Stimulated activated CD4-positive, alpha-beta T cell treated with anti-CD3 and anti-CD28 coated beads, Interleukin-4, amount 100 ng/mL, for 48 hours (primary cell): ENCODE measurements at regions not wholly inside any gene's neighbourhood (a gene's known extent, or its start where the extent isn't known, plus 50 kb on each side); places are given as distances from the start of the nearest gene placed in this dataset.

Experiments
- DNase-seq, 2 donors: peaks; one replicate each; pipeline ENCODE4 v3.0.0-alpha.2; 2020; ENCODE audit warnings: low read depth in 2 of 2

DNA sequence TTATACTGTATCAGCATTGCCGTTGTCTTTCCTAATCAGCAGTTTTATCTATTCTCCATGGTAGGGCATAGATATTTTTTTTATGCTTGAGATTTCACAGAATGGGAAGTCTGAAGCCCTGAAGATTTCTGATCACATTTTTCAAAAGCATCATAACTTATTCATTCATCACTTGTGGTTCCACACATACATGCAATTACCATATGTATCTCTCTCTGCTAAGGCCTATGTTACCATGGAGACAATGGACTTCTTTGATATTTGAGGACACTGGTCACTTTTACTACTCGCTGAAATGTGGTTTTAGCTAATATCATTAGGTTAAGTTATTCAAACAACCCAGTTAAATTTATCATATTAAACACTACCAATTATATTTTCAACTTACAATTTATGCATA is 1827.0 kb downstream of the MRPL39 start:
- DNase-seq = no peak

DNA sequence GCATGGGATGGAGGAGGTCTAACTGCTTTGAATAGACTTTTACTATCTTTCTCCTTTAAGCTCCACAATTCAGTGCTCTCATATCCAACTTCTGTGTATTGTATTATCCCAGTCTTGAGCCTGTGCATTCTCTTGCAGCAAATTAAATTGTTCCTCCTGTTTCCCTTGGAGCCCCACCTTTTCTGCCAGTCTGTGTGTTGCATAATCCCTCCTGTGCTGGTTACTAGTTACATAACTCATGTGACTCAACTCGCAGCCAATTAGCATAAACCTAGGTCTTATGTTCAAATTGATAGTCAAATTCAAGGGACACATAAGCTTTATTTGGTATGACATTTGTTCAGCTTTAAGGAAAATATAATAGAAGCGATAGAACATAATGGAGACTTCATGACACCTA is 1863.5 kb downstream of the MRPL39 start:
- no peak for DNase-seq

DNA sequence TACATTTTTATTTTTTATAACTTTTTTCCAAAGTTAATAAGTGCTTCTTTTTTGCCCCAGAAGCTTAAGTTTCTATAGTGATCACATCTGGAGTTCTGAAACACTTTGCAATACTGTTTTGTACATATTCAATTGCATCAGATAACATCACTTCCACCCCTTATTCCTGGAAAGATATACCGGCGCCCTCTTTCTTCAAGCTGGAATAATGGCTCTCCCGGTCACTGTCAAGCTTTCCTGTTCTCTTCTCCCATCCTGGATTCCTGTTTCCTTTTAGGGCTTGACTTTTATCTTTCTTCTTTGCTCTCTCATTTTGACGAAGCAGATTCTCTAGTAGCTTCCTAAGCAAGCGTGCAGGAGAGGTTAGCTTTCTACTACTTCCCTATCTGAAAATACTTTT is 1866.8 kb downstream of the MRPL39 start:
- DNase-seq = no peak

DNA sequence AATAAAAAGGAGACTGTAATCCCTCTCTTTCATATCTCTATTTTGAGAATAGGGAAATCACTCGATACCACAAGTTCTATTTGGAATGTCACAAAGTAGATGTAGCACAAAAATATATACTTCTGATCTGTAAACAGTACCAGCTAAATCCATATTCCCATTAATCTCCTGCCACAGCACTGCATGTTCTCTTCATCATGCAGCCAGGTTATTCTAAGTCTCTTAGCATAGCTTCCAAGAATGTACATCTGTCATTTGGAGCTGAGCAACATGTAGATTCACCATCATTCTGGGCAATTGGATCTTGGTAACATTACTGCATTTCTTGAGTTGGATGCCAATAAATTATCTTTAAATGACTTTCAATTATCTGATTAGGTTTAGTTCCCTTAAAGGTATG is 1874.5 kb downstream of the MRPL39 start:
- no peak for DNase-seq

DNA sequence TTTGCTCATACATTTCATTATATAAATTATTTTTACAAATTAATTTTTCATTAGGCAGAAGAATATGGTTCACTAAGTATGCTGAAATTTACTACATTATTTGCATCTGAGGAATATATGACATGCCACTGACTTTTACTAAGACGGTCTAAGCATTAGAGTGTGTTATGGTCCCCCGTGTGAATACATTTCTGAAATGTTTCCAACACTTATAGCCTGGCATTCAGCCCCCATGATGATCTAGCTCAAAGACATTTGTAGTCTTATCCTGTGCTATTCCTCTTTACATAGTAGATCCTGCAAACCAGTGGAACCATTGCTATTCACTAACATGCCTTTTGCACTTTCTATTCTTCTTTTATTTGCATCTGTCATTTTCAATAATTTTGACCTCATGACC is 1878.0 kb downstream of the MRPL39 start:
- DNase-seq = no peak

DNA sequence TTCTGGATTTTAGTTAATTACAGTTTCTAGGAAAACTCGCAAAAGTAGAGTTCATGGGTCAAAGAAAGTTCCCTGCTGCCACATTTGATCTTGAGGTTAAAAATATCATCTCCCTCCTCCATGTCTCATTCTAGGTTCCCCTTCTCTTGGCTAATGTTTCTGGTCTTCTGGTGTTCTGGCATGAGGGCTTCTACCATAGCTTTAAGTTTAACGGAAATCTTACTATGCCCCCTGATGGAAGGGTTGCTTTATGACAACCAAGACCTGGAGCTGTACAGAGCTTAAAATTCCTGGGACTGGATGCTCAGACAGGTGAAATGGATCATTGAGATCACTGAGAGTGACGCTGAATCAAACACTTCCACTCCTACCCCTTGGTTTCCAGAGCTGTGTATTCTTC is 1881.7 kb downstream of the MRPL39 start:
- DNase-seq = no peak

DNA sequence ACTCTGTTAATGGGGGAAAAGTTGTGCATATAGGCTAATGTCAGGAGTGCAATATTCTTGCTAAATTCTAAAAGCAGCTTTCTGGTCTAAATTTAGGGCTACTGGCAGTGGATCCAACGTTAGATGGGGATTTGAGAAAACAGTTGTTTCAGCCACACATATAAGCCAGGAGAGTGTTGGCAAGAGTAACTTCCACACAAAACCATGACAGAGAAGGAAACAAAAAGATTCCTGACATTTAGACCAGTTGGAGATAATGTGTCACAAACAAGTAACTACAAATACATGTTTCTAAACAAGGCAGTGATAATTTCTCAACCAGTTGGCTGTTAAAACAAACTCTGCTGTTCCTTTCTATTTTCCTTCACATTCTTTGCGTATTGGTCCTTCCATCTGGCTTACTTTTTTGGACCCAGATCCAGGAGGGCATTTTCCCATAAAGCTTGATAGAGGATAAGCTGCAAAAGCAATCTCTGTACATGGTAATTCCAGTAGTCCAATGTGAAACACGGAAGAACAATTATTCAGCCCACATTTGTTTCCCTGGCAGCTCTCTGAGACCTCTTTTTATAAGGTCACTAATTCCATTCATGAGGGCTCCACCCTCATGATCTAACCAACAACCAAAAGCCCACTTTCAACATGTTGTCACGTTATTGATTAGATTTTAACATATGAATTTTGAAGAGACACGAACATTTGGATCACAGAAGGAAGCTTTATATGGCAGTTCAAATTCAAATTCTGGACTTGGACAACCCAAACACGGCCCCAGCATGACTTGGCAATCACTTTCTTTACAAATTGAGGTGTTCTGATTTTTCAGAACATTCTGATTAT is 1888.6 kb downstream of the MRPL39 start:
- no peak for DNase-seq

DNA sequence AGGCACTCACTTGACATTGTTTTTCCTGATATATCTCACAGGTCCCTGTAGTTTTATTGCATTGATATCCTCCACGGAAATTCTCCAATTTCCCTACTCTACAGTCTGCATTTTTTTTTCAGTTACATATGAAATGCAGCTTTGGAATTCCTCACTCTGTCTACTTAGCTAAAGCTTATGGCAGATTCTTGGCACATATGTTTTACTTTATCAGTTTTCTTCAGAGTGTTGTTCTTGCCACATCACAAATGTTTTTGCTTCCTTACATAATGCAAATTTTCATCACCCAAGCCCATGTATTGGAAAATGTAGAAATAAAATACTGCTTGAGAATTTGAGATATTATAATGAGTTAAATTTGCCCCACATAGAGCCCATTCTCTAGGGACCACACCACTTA is 1895.1 kb downstream of the MRPL39 start:
- no peak for DNase-seq

DNA sequence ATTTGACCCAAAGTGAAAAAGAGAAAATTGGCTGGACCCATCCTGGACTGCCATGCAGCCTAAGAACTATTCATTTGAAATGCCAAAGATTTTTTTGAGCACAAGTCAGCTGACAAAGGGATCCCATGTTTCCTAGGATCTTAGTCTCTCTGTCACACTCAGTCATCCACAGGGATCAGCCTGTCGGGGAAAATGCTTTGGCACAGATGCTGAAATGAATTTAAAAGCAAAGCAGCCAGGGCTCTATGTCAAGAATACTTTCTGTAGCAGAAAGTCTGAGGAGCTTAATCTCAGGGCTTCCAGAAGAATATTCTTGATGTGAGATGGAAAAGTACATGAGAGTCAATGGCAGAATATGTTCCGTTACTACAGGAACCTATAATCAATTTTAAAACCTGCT is 1900.8 kb downstream of the MRPL39 start:
- no peak for DNase-seq

DNA sequence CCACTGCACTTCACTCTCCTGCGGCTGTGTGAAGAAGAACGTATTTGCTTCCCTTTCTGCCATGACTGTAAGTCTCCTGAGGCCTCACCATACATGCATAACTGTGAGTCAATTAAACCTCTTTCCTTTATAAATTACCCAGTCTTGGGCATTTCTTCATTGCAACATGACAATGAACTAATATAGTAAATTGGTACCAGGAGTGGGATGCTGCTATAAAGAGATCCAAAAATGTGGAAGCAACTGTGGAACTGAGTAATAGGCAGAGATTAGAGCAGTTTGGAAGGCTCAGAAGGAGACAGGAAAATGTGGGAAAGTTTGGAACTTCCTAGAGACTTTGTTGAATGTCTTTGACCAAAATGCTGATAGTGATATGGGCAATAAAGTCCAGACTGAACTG is 1907.9 kb downstream of the MRPL39 start:
- no peak for DNase-seq

DNA sequence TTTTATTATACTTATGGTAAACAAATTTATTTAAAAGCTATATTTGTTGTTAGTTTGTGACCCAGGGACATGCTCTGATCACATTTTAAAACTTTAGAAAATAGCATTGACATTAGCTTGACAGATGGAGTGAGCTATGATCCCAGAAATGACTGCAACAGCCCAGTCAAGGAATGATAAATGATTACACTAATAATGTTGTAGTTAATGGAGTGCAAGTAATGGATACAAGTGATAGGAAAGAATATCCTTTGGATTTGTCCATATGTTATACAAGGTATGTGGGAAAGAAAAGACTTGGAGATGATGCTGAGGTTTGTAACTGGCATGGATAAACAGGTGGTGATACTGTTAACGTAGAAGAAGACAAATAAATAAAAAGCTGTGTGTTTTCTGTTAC is 1908.7 kb downstream of the MRPL39 start:
- no peak for DNase-seq

DNA sequence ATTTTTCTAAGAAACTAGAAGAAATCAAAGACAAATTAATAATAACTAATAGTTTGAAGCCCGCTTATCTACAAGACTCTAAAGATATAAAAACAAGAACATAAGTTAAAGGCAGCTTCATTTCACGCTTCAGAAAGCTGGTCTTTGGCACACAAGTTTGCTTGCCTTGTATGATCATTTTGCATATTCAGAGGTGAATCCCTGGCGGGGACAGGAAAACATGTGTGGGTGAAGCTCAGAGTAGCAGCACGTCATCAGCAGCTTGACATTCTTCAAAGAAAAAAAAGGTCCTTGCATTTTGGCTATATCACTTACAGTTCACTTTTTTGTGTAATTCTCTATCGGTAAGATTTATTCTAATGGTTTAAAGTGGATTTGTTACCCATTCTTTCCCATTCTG is 1911.8 kb downstream of the MRPL39 start:
- no peak for DNase-seq

DNA sequence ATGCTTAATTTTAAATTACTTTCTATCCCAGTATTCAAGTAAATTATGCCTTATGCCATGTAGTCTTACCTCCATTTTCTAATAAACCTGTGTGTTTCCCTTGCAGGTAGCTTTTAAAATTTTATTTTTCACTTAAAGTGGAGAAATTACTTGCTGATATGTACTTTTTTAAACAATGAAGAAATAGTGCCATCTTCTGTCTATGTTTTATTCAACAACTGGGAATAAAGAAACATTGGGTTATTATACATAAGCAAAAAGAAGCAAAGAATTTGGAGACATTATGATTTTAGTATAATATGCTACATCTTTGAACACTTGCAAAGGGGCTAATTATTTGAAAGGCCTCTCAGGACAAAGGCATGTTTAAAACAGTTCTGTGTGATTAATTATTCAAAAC is 1912.9 kb downstream of the MRPL39 start:
- no peak for DNase-seq

DNA sequence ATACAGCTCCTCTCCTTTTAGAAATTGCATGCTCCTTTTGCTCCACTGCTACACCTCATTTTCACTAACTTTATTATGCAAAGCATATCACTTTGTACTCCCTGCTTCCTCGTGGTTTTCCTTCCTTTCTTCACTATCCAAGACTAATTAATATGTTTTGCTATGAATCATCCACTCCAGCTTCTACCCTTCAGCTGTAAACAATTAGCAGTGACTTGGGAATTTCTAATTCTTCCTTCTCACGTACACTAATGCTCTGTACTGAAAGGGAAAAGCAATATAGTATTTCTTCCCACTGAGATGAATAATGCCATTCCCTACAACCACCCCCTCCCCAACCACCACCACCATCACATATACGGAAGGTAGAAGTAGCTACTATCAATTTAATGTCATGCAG is 1917.0 kb downstream of the MRPL39 start:
- no peak for DNase-seq

DNA sequence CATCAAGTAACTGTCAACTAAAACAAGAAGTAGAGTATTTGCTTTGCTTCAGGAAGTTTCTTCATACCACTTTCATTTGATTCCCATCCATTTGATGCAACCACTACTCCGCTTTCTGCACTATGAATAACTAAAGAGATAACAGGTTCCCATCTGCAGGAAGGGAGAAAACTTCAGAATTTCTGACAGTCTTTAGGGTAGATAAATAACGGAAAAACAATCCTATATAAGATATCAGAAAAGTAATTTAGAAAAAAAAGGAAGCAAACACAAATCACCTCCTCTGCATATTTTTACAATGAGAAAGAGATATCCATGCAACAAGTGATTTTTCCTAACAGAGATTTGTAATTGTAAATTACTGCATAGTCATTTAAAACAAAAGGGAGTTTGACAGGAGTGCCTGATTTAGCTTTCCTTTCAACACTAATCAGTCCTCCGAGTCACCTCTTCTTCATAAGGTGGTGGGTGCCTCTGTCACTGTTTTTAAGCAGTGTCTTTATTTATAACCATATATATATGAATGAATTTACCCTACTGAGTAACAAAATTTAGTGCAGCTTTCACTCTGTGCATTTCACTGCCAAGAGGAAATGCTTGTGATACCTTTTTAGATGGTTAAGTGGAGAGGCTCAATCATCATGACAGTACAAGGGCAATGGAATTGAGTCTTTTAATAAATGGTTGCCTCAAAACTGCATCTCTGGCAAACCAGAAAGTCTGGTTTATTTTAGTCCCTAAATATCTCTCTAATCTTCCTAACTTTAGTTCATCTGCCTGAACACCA is 1920.4 kb downstream of the MRPL39 start:
- DNase-seq = no peak

DNA sequence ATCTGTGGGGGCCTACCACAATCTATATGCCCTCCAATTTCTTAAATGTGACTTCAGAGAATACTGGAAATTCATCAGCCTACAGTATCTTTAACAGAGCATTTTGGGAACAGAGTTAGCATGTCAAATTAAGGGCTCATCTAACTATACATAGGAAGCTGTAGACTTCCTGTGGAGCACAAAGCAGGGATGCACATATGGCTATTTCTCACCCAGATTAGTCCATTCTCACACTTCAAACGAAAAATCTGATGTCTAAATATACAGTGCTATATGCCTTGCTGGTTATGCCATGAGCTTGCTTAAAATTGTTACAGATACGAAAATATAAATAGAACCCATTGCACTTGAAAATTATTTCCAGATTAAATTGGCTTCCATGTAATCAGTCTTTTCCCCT is 1922.8 kb downstream of the MRPL39 start:
- no peak for DNase-seq

DNA sequence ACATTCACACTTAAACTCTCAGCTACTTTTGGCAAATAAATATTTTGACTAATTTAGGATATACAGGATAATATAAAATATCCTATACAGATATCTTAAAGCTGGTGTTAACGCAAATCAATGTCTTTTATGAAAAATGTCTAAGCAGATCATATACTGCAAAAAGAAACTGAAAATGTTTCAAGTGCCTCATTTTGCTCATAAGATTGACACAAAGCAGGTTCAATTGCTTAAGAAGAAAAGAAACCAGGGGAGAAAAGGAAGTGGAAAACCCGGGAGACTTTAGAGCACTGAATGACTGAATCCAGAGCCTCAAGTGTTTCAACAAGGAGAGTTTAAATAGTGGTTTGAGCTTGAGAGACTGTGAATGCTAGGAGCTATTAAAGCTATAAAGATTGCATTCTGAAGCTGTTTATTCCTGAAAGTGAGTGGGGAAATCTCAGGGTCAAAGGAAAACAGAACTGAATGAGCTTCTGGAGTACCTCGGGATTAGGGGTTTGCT is 1943.0 kb downstream of the MRPL39 start:
- no peak for DNase-seq

DNA sequence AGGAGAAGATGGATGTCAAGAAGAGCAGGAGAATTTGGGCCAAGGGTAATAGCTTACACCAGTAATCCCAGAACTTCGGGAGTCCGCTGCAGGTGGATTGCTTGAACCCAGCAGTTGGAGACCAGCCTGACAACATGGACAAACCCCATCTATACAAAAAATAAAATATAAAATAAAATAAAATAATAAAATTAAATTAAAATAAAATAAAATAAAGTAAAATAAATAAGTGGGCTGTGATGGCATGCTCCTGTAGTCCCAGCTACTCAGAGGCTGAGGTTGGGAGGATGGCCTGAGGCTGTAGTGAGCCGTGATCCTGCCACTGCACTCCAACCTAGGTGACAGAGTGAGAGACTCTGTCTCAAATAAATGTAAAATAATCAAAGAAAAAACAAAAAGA is 1946.7 kb downstream of the MRPL39 start:
- DNase-seq = no peak

DNA sequence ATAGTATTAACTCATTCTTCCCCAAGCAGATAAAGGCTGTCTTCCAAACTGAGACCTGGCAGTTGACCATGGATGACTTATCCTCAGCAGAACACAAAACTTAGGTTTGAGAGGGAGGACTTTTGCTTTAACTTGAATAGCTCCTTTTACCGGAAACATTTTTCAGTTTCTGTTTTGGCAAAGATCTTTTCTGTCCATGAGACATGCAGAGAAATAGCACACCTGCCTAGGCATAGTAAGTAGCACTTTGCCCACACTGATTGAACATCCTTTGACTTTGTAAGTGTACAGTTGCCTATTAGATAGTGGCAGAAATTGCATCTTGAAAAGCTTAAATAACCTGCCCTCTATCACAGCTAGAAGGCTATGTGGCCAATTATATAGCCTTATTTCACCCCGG is 1962.5 kb downstream of the MRPL39 start:
- DNase-seq = no peak

DNA sequence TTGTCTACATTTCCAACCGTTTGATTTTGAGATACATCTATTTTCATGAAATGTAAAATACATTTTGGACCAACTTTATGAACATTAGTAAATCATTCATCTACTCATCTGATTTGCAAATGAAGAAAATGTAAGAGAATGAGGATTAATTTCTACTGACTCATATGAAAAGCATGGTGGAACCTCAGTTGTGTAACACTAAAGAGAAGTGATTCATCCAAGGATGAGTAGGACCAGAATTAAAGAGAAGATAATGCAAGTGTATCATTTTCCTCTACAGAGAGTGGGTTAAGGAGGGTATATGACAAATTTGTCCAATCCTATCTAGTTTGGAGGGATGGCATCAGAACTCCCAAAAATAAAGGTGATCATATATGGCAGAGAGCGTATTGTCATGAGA is 1967.6 kb downstream of the MRPL39 start:
- DNase-seq = no peak

DNA sequence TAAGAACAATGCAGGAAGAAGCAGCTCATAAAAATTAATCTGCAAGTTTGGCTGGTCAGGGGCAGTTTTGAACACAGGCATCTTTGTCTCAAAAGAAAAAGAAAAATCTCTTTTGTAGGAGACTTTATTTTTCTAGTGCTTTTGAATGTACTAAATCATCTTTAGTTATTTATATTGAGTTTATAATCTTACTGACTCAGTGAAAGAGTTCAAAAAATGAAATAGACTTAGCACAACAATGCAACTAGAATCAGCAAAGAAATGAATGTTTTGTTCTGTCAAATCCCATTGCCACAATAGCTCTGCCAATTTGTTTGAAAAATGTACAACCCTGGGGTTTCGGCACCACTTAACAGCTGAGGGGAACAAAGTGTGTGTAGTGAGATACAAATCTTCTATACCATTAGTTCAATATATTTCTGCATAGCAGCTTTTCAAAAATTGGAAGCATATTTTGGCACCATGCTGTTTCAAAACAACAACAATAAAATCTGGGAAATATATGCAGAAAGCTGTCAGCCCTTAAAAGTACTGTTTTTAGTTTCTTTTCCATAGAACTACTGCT is 1969.1 kb downstream of the MRPL39 start:
- DNase-seq = no peak

DNA sequence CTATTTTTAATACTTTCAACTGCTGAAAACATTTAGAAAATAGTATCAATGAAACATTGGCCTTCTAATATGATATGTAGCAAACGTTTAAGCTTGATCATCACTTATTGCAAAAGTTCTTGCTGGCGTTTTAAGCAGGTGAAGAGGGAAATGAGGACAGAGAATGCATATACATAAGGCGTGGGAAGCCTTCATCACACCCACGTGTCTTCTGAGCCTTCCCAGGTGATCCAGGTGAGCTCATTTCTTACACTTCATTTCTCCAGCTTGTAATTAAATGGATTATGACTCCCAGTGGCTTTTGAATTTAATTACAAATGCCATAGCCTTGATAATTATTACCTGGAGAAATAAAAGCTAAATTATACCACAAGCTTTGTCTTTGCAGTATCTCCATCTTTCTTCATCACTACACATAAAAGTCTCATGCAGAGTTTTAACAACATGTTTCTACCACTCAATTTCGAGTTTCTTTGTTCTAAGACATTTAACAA is 1973.8 kb downstream of the MRPL39 start:
- no peak for DNase-seq

DNA sequence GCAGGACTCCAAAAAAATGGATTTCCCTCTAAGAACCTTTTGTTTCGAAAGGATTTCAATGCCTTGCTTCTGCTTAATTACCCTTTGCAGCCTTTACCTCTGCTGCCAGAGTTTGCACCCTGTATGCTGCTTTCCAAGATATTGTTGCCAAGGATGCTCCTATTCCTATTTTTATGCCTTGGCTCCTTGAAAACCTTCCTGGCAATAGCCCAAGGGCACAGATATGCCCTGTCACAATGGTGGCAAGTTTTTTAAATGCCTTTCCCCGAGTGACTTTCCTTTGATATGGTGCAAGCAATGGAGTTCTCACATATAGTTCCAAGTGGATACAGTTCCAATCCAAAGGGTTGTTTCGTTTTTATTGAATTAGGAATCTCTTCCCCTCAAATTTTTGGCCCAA is 1983.0 kb downstream of the MRPL39 start:
- no peak for DNase-seq
